ENCODE measurements at regions not wholly inside any gene's neighbourhood (a gene's known extent, or its start where the extent isn't known, plus 50 kb on each side); places are given as distances from the start of the nearest gene placed in this dataset.

DNA sequence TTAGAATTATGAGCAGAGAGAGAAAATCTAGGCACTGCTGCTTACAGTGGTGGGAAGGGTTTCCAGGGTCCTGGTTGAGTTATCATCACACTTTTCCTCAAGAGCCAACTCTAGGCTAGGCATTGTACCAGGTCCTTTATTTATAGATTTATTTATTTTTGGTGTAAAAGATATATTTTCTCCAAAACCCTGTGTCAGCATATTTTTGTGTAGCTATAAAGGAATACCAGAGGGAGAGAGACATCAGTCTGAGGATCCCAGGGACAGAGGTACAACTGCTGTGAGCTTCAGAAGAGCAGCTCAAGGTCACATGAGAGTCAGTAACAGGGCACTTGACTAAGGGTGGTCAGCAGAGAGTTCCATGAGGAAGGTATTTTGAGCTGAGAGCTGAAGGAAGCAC lies 159.7 kb downstream of the SLC35B3 start:
- DNase-seq (ENCODE audit: low spot score): no peak

DNA sequence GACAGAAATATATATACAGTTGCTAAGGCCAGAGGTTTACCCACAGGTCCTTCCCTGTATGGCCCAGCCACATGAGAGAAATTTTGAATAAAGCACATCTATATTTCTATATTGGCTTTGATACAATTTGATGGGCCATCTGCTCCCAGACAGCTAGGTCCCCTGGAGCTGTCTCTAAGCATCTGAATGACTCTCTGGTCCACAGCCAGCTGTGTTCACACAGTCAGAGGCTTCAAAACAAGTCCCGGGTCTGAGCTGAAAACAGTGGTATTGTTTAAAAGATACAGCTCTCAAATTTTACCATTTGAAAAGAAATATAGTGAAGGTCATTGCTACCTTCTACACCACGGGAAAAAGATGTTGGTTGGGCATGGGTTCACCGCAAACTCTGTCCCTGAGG lies 161.1 kb downstream of the SLC35B3 start:
- DNase-seq (ENCODE audit: low spot score): no peak

DNA sequence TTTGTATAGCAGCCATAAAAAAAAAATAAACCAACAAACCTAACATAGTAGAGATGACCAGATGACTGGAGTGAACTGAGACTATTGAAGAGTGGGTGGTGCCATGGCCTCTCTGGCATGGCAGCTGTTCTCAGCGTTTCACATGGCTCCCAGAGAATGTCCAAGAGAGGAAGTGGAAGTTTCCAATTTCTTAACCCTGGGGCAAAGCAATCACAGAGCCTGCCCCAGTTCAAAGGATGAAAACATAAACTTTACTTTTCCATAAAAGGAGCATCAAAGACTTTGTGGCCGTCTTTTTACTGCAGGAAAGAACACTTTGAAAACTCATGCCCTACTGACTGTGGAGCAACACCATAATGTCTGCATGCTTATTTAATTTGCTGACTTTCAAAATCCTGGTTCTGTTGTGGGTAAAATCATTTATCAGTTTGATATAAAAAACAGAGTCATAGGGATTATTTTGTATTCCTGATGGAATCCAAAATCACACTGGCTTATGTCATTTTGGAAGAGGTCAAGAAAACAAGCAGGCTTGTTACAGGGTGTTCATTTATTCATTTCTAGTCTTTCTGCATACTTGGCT lies 165.4 kb downstream of the SLC35B3 start:
- no peak for DNase-seq (ENCODE audit: low spot score)

DNA sequence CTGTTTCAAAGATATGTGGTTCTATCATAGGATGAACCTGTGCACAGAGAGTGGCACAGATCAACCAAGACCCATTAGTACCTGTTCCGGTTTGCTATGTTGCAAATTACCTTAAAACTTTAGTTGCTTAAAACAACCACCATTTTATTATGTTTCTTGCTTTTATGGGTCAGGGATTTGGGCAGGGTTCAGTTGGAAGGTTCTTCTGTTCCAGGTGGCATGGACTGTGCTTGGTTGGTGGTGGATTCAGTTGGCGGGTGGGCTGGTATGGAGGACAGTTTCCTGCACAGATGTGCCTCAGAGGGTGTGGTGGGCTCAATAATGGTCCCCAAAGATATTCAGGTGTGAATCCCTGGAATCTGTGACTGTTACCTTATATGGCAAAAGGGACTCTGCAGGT lies 166.3 kb downstream of the SLC35B3 start:
- no peak for DNase-seq (ENCODE audit: low spot score)

DNA sequence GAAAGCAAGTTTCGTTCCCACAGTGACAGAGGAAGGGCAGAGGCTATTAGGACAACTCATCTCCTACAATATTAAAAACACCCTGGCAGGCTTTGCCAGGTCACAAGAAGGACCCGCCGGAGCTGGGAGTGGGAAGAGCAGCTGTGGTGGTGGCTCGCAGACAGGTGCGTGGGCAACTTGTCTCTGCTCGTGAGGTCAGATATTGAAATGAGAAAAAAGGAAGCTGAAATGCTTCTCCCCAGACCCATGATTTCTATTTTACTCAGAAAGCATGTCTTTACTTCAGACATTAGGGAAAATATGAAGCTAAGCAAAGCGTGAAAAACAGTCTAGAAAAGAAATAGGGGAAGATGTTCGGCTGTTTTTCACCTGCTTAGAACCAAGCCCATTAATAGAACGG lies 166.3 kb upstream of the EEF1E1 start:
- DNase-seq (ENCODE audit: low spot score): no peak

DNA sequence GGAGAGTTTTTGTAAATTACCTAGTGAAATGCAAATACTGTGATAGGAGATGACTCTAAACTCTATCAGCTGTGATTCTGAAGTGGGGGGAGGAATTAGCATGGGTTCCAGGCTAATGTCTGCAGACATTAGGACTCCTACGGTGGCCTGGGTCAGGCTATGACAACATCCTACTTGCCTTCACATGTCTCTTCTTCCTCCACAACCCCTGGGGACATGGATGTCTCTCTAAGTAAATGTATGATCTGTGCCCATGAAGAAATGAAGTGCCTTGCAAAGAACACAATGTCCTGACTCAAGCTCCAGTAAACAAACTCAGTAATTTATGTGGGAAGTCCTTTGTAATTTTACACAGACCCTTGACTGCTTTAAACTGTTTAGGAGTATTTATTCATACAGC lies 165.8 kb upstream of the EEF1E1 start:
- DNase-seq (ENCODE audit: low spot score): no peak

DNA sequence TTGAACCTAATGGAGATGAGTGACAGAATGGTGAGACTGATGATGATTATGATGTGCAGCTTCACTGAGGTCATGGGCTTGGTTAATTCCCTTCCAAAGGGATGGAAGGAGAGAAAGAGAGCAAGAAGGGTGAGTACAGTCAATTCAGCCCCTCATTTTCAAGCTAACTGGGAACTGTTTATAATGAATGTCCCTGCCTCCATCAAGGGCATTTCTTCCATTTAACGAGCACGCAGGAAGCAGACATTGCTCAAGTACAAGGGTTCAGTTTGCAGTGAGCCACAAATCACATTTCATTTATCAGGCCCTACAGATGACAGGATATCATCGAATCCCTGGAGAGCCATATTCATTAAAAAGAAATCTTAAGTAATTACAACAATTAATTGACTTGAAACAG lies 158.3 kb upstream of the EEF1E1 start:
- no peak for DNase-seq (ENCODE audit: low spot score)

DNA sequence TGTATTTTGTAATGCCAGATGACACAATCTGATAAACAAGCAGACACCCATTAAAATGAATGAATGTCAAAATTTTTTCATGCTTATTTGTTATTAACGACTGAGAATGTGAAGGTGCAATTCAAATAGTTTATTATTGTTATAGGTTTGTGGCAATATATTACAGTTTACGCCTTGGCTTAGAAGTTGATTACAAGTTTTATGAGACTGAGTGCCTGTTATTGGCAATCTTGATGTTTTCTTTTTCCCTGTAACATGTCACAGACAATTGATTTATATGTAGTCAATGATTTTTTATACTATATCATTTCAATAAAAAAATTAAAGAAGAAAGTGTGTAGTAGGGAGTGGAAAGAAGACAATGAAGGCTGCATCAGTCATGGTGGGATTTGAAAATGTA lies 144.1 kb upstream of the EEF1E1 start:
- no peak for DNase-seq (ENCODE audit: low spot score)

DNA sequence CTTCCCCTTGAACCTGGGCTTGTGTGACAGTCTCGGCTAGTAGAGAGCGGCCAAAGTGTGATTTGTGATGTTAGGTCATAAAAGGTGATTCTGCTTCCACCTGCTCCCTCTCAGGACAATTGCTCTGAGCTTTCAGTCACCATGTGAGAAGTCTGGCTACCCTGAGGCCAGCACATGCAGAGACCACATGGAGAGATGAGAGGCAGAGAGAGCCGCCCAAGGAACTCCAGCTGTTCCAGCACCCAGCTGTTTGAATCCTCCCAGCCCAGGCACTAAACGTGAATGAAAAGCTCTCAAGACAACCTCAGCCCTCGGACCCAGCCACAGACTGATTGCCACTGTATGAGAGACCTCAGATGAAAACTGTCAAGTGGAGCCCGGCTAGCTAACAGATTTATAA lies 143.4 kb upstream of the EEF1E1 start:
- no peak for DNase-seq (ENCODE audit: low spot score)

DNA sequence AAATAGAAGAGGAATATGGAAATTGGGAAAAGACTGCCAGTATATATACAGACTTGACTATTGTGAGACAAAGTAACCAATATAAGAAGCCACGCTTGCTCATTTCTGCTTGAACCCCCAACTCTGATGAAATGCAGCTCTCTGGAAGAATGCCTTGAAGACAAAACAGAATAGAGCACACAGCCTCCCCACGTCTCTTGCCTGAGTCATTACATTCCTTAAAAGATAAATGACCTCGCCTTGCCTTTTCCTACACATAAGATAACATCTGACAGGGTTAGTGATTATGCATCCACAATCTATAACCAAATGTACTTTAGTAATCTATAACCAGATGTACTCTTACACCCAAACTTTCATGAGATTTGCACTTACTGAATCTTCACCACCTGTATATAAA lies 141.1 kb upstream of the EEF1E1 start:
- no peak for DNase-seq (ENCODE audit: low spot score)

DNA sequence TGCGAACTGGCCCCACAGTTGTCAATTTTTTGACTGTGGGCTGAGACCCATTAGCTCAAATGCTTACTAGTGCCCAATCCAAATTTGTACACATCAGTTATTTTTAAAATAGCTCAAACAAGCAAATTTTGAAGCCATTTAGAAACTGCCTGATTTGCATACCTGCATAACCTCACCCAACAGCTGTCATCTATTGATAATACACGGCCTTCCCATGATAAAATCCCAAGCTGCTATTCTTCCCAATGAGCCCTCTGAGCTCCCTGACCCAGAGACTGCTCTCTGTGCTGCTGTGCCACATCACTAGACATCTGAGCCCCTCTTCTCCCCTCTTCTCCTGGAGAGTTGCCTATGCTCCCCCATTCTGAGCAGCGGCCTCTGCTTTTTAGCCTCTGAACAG lies 140.5 kb upstream of the EEF1E1 start:
- DNase-seq (ENCODE audit: low spot score): no peak

DNA sequence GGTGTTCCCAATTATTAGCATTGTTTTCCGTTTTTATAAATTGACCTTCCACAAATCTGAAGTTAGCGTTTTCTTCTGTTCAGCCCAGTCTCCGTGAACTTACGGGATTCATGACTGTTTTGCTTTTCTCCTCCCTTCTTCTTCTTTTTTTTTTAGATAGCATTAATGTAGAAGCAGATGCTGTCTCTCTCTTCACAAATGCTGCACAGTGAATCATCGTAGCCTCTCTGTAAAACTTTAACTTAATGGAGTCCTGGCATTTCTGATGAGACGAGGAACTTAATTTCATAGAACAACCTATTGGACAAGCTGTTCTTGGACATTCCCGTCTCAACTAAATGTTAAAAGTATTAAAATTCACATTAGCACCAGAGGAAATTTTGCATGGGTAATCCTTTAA lies 138.0 kb upstream of the EEF1E1 start:
- DNase-seq (ENCODE audit: low spot score): no peak

DNA sequence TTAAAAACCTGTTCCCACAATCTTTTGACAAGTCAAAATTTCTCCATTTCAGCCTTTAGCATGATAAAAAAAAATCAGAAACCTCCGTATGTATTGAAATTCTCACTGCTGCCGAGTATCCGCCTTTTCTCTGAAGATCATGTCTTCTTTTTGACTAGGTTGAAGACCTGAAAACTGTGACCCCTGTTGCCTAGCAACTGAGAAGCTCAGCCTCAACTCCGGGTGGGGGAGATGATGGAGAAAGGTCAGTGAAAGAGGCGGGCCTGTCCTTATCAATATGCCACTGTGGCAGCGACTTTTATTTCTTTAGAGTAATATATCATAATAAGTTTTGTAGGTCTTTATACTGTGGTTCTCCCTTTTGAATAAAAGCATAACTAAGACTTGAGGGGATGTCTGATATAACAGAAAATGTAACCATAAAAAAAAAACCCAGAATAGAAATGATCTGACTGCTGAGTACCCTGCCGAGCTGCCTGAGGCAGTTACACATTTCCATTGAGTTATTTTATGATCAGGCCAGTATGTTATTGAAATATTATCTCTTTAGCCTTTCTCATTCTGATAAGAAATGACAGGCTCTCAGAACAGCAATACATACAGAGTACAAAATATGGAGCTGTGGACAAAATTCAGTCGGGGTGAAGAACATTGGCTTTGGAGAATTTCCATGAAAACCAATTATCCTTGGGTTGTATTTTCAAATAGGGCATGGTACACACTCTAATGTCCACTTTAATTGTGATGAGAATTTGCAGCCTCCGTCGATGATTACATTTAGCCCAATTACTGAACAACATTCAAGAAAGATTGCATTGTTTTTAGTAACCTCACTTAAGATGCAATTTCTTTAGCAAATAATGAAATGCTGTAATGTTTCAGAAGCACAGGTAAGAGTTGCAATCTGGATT lies 136.7 kb upstream of the EEF1E1 start:
- DNase-seq (ENCODE audit: low spot score): no peak

DNA sequence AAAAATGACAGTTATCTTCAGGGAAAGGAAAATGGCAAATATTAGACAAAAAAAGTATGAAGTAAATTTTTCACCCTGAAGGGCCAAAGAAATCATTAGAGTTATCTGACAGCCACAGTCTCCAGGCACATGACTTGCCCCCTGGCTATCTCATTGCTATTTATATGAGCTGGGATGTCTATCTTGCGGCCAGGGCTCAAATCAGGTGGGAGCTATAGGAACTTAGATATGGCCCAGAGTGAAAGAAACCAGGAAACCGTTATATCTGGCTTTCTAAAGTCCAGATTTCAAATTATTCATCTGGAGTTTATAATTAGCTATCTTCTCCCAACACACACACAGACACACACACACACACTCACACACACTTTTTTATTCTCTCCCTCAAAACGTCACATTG lies 135.3 kb upstream of the EEF1E1 start:
- no peak for DNase-seq (ENCODE audit: low spot score)

DNA sequence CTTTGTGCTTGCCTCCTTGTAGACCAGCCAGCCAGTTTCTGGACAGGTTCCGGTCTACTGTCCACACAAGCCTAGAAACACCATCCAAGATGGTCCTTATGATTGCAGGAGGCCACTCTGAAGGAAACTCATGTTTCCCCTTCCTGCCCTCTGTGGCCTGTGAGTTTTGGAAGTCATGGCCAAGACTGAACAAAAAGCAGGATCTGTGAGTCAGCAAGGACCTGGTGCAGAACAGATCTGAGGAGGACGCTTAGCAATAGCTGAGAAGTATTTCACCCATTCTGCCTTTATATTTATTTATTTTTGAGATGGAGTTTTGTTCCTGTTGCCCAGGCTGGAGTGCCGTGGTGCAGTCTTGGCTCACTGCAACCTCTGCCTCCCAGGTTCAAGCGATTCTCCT lies 134.6 kb upstream of the EEF1E1 start:
- DNase-seq (ENCODE audit: low spot score): no peak

DNA sequence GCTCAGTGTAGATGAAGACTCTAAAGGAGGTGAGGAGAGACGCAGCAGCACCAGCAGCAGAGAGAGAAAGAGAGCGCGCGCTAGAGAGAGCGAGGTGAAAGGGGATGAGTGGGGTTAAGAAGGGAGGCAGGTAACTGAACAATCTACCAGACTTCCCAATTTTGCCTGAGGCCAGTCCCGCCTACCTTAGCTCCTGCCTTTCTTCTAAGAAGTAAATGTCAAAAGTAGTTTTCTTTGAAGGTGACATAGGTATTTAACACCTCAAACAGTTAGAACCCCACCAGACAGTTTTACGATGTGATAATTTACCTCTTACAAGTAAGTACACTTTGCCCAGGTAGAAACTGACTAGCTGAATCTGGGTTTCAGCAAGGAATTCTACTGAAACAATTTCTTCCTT lies 132.0 kb upstream of the EEF1E1 start:
- DNase-seq (ENCODE audit: low spot score): no peak

DNA sequence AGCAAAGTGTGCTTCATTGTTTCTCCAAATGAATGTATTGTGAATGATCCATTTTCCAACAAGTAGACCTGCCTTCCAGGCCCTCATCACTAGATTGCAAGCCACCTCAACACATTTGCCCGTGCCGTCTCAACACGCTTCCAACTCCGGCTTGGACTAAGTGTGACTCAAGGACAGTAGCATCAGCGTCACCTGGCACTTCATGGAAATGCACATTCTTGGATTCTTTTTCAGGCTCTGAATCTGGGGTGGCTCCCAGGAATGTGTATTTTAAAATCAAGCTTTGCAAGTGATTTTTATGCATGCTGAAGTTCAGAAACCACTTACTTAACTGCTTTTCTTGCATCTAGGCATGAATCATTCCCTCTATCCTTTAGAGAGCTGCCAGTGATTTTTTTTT lies 129.6 kb upstream of the EEF1E1 start:
- DNase-seq (ENCODE audit: low spot score): no peak

DNA sequence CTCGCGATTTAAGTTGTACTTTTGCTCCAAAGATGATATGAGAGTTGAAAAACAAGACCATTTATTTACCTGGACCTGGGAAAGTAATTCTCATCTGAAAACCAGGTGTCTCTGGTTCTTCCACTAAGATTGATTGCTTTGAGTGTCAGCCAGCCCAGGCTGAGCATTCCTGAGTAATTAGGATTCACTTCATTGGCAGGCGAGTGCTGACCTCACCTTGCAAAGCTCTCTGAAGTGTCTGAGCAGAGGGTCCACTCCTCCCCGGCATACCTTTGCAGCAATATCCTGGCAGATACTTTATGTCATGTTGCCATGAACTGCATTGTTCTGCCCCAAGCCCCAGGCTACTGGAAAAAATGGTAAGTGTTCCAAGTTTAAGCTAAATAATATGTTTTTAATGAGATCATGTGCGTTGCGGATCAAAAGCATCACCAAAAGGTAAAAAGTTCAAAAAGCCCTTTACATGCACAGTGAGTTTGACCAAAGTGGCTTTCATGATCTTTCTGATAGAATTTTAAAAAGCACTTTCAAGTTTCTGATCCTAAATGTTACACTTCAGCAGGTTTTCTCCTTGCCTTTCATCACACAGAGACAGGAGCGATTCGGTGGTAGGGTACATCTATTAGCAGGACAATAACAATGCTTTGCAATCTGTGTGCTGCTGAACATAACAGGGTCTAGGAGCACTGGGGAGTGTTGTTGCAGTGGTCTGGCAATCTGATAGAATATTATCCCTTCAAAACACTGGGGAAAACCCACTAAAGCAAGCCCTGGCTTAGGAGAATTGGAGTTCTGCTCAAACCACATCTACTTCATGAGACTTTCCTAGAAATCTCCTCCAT lies 127.8 kb upstream of the EEF1E1 start:
- DNase-seq (ENCODE audit: low spot score): no peak

DNA sequence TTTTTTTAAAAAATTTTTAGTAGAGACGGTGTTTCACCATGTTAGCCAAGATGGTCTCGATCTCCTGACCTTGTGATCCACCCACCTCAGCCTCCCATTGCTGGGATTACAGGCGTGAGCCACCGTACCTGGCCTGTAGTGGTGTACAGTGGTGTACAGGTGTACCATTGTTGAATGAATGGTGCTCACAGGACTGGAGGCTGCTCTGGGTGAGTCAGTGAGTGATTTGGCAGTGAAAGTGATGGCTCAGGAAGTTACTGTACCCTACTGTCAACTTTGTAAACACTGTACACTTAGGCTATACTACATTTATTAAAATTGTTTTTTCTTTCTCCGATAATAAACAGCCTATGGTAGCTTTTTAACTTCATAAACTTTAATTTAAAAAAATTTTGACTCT lies 122.8 kb upstream of the EEF1E1 start:
- no peak for DNase-seq (ENCODE audit: low spot score)

DNA sequence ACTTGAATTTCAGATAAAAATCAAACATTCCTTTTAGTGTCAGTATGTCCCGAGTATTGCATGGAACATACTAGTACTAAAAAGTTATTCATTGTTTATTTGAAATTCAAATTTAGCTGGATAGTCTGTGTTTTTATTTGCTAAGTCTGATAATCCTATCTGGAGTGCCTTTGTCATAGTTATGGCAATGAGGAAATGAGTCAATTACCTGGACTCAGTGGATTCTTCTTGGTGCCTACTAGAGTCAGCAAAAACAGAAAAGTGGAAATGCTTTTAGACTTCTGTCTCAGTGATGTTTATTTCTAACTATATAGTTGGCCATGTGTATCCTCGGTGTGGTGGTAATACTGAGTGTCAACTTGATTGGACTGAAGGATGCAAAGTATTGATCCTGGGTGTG lies 121.3 kb upstream of the EEF1E1 start:
- no peak for DNase-seq (ENCODE audit: low spot score)

DNA sequence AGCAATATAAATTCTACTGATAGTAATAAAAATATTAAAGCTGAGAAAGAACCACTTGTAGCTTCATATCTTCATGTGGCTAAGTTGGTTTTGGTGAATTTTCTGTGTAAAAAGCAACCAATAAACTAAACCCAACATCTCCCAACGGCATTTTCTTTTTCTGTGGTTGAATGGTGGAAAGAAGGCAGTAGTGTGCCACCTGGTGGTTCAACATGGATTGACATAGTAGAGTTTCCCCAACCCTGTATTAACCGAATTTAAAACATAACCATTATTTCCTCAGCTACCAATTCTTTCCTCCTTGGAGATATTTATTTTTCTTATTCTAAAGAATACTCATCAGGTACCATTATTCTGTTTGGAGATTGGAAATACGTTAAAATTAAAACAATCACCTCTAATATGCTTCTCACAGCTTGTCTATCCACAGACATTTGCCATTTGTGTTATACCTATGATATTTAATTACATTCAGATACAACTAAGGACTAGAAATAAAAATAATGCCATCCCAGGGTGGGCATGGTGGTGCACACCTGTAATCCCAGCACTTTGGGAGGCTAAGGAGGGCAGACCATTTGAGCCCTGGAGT lies 117.1 kb upstream of the EEF1E1 start:
- peak; percentile 59 for DNase-seq (ENCODE audit: low spot score)

DNA sequence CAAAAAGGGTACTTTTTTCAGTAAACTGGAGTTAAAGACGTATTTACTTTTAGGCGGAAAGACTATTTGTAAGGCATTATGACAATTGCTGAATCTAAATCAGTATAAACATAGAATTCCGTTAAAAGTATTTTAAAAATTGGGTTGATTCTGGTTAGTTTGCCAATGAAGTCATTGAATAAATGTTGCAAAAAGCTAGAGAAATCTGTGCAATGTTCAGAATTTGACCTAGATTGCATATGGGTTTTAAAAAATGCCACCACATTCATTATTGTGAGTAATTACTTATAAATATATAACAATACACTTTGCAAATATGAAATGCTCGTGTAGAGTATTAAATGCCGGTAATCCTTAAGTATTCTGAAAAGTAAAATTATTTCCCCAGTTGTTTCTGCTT lies 116.5 kb upstream of the EEF1E1 start:
- no peak for DNase-seq (ENCODE audit: low spot score)

DNA sequence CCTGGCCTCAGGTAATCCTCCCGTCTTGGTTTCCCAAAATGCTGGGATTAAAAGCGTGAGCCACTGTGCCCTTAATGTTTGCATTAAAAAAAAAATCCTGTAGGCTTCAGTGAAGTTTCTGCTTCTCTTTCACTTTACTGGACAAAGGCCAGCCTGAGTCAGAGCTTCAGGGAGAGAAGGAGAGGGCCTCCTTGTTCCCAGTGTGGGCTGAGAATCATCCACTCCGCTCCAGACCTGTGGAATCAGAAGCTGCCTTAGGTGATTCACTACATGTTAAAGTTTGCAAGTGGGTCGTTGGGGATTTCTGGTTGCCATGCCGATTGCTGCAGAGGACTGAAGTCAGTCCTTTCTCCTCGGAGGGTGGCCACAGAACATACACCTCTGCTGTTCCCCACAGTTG lies 113.3 kb upstream of the EEF1E1 start:
- DNase-seq (ENCODE audit: low spot score): no peak

All from pons (tissue), 1 donor.